Choroid plexus epithelial cell (primary cell): ENCODE measurements at regions not wholly inside any gene's neighbourhood (a gene's known extent, or its start where the extent isn't known, plus 50 kb on each side); places are given as distances from the start of the nearest gene placed in this dataset.
A peak's percentile ranks its signal among the peaks of the same experiment; 100 is the strongest.

ENCODE experiments used
- DNase-seq: peaks from one replicate; pipeline ENCODE4 v3.0.0-alpha.2; 2010; ENCODE audit warnings: low read depth
- H3K4me3 ChIP-seq: 2 replicates; pipeline ENCODE4 v1.5.1; 2011; ENCODE audit warnings: low read depth, mild to moderate bottlenecking, control low read depth, low read length, moderate library complexity
- TF ChIP-seq, protein P1 (sequence below): conservative IDR thresholded peaks from 2 replicates; pipeline ENCODE4 v1.5.1; 2011; ENCODE audit warnings: low read depth, mild to moderate bottlenecking, control low read depth, inconsistent platforms, low read length, moderate library complexity

DNA sequence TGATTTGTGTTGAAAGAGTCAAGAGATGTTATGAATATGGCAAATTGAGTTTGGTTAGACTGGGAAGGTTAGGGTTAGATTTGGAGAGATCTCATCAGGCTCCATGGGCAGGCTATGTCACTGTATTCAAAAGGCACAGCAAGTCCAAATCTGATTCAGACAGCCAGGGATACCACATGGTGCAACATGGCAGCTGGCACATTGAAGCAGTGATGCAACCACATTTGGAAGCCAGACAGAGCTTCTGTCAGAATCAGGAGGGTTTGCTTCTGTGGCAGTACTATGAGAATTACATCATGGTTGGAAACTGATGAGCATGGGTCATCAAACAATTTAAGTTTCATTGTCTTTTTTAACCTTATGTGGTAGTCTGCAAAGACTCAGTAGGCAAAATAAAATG lies 772.2 kb downstream of the SUCLG1 start:
- DNase-seq = no peak
- TF ChIP-seq, protein P1, sequence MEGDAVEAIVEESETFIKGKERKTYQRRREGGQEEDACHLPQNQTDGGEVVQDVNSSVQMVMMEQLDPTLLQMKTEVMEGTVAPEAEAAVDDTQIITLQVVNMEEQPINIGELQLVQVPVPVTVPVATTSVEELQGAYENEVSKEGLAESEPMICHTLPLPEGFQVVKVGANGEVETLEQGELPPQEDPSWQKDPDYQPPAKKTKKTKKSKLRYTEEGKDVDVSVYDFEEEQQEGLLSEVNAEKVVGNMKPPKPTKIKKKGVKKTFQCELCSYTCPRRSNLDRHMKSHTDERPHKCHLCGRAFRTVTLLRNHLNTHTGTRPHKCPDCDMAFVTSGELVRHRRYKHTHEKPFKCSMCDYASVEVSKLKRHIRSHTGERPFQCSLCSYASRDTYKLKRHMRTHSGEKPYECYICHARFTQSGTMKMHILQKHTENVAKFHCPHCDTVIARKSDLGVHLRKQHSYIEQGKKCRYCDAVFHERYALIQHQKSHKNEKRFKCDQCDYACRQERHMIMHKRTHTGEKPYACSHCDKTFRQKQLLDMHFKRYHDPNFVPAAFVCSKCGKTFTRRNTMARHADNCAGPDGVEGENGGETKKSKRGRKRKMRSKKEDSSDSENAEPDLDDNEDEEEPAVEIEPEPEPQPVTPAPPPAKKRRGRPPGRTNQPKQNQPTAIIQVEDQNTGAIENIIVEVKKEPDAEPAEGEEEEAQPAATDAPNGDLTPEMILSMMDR = no peak
- H3K4me3 ChIP-seq = no peak overlapping the region

DNA sequence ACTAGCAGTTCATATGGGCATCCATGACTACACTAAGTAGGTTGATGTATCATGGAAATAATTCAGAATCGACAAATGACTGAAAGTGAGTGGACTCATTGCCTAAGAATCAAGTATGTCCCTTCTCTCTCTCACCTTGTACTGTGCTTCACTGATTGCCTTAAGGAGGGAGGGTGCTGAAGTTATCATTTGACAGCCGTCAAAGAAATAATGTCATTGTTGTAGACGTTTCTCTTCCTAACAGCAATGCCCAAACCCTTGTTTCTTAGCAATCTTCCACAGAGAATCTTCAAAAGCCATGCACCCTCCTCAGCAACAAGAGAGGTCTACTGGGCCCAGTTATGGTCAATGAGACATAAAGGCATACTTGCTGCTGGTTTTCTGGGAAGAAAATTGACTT lies 785.0 kb downstream of the SUCLG1 start:
- no peak for DNase-seq
- no peak overlapping the region for H3K4me3 ChIP-seq
- TF ChIP-seq, protein P1 = no peak

DNA sequence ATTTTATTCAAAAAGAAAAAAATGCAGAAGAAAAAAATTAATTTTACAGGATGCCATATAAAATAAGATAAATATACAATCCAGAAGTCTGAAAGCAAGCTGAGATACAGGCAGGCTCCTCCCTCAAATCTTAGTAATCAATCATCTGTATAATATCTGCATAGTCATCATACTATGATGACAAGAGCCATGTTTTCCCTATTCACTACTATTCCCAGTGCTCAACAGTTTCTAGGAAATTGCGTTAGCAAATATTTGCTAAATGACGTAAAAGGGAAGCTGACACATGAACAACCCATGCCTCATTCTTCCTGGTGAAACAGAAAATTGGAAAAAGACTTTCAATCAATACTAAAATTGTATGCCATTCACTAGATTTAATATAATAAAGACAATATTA lies 793.2 kb downstream of the SUCLG1 start:
- DNase-seq = peak; percentile 3
- TF ChIP-seq, protein P1 = no peak
- H3K4me3 ChIP-seq = no peak overlapping the region

DNA sequence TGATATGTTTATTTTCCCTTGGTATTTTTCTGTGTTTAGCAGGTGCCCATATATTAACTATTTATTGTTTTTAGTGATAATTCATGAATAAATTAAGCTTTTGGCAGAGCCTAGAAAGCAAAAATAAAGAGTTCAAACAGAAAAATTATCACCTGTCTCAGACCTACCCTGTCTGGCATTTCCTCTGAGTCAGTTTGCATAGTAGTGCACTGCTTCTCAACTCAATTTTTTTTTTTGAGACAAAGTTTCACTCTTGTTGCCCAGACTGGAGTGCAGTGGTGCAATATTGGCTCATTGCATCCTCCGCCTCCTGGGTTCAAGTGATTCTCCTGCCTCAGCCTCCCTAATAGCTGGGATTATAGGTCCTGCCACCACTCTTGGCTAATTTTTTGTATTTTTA lies 793.9 kb downstream of the SUCLG1 start:
- no peak for DNase-seq
- TF ChIP-seq, protein P1 = no peak
- H3K4me3 ChIP-seq = no peak overlapping the region

DNA sequence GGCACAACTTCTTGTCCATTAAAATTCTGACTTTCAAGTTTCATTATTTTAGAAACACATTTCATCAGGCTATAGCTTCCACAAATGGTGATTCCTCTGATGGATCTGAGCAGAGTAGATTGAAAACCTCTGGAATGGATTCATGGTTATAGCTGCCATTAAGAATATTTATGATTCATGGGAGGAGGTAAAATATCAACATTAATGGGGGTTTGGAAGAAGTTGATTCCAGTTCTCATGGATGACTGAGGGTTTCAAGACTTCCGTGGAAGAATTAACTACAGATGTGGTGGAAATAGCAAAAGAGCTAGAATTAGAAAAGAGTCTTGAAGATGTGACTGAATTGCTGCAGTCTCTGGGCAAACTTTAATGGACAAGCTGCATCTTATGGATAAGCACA lies 797.4 kb downstream of the SUCLG1 start:
- H3K4me3 ChIP-seq = no peak overlapping the region
- no peak for DNase-seq
- TF ChIP-seq, protein P1 = no peak

DNA sequence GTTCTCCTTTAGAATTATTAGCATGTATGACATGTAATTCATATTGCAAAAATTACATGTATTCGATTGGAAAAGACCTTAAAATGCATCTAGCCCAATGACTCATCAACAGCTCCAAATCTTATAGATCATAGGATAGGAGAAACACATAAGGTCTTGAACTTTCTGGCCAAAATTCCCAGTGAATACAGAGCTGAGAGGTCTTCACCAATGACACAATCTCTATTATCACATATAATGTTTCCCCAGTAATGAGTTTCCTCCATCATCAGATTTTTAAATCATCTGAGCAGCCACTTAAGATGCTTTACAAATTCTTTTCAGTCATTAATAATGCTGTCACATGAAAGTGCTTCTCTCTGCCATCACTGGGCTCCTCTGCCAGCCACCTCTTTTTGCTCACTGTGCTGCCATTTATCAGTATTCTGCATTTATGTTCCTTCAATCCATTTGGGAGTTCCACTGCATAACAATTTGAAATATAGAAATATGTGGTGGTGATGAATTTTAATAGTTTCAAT lies 804.9 kb downstream of the SUCLG1 start:
- no peak for DNase-seq
- TF ChIP-seq, protein P1 = no peak
- H3K4me3 ChIP-seq = no peak overlapping the region

DNA sequence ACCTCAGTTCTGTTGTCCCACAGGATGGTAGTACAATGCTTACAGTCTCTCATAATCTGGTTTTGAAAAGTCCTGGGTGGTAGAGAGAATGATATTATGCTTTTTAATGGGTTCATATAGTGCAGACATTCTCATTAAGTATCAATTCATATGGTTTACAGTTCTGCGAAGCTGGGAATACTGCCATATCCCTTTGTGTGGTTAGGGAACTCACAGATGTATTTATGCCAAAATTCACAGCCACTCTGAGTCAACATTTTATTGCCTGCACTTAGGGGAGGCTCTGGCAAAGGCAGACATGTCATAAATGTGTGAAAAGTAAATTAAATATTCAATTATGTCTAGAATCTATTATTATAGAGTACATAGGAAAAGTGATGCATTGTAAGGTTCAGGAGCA lies 808.2 kb downstream of the SUCLG1 start:
- TF ChIP-seq, protein P1 = no peak
- no peak for DNase-seq
- no peak overlapping the region for H3K4me3 ChIP-seq
